Neural progenitor cell (in vitro differentiated cells): ENCODE measurements at regions not wholly inside any gene's neighbourhood (a gene's known extent, or its start where the extent isn't known, plus 50 kb on each side); places are given as distances from the start of the nearest gene placed in this dataset.

Experiments used
- EZH2phosphoT487 ChIP-seq: fragments of 200-600 bp; sonication (generic); IDR thresholded peaks from 2 replicates; pipeline ENCODE4 v1.6.1; 2017; ENCODE audit warnings: antibody characterized with exemption
- TF ChIP-seq, protein P1 (sequence below): fragments of 200-600 bp; sonication (generic); IDR thresholded peaks from 2 replicates; pipeline ENCODE4 v1.5.1; 2017; ENCODE audit warnings: antibody characterized with exemption, mild to moderate bottlenecking

DNA sequence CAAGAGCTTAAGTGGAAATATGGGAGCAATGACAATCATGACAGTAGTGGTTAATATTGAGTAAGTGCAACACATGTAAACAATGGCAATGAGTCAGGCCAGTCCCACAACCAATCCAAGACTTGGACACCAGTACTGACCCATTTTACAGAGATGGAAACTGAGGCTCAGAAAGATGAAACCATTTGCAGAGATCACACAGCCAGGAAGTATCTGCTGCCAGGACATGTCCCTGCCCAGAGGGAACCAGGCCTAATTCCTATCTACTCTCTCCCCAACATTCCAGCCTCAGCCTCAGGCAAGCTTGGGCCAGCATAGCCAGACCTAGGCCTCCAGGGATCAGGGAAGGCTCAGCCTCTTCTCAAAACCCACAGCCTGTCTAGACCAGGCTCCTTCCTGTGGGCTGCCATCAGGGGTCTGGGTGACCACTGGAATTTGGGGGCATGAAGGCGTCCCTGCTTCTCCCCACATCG is 395.1 kb downstream of the MN1 start:
- TF ChIP-seq, protein P1, sequence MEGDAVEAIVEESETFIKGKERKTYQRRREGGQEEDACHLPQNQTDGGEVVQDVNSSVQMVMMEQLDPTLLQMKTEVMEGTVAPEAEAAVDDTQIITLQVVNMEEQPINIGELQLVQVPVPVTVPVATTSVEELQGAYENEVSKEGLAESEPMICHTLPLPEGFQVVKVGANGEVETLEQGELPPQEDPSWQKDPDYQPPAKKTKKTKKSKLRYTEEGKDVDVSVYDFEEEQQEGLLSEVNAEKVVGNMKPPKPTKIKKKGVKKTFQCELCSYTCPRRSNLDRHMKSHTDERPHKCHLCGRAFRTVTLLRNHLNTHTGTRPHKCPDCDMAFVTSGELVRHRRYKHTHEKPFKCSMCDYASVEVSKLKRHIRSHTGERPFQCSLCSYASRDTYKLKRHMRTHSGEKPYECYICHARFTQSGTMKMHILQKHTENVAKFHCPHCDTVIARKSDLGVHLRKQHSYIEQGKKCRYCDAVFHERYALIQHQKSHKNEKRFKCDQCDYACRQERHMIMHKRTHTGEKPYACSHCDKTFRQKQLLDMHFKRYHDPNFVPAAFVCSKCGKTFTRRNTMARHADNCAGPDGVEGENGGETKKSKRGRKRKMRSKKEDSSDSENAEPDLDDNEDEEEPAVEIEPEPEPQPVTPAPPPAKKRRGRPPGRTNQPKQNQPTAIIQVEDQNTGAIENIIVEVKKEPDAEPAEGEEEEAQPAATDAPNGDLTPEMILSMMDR: no peak
- no peak for TF ChIP-seq EZH2phosphoT487
